PC-9 (cell line): ENCODE measurements at regions not wholly inside any gene's neighbourhood (a gene's known extent, or its start where the extent isn't known, plus 50 kb on each side); places are given as distances from the start of the nearest gene placed in this dataset.

Source experiments
- BruUV-seq: library from RNA; stranded (reverse); fragments of 400-500 nt; replicated peaks from 2 replicates; lab custom pipeline; 2021; lab: Mats Ljungman, UMichigan
- CTCF ChIA-PET: fragments of 300-600 bp; sonication (Branson Sonifier 250); formaldehyde crosslinking; loops from one replicate; lab custom pipeline; 2022; ENCODE audit warnings: antibody characterized with exemption; lab: Charles Lee
- POLR2A ChIA-PET: fragments of 300-600 bp; sonication (Branson Sonifier 250); formaldehyde crosslinking; loops from one replicate; lab custom pipeline; 2022; ENCODE audit warnings: antibody characterized with exemption; ENCODE audit not compliant: unreplicated experiment; lab: Charles Lee
- DNase-seq, 2 experiments: peaks; one replicate each; pipeline versions ENCODE4 v3.0.0 to v3.0.0-alpha.2; 2015 to 2022; ENCODE audit warnings: mixed read lengths in 1 of 2
- H2AFZ ChIP-seq: fragments of 200-600 bp; sonication (generic); 2 replicates; pipeline ENCODE4 v1.8.1; 2017; ENCODE audit warnings: antibody characterized with exemption
- H3F3A ChIP-seq: fragments of 200-600 bp; sonication (generic); 2 replicates; pipeline ENCODE4 v1.8.1; 2017; ENCODE audit warnings: antibody characterized with exemption, mild to moderate bottlenecking, low read depth; ENCODE audit not compliant: insufficient read depth
- H3K27ac ChIP-seq: fragments of 200-600 bp; sonication (generic); 2 replicates; pipeline ENCODE4 v1.6.1; 2016; ENCODE audit warnings: mixed run types
- H3K27me3 ChIP-seq: fragments of 200-600 bp; sonication (generic); 2 replicates; pipeline ENCODE4 v1.6.1; 2016; ENCODE audit warnings: low read depth, mixed run types; ENCODE audit not compliant: insufficient read depth
- H3K36me3 ChIP-seq: fragments of 200-600 bp; sonication (generic); 2 replicates; pipeline ENCODE4 v1.6.1; 2016; ENCODE audit warnings: low read depth, mixed run types
- H3K4me1 ChIP-seq: fragments of 200-600 bp; sonication (generic); replicated peaks from 2 replicates; pipeline ENCODE4 v1.6.1; 2016; ENCODE audit warnings: mixed run types; ENCODE audit not compliant: insufficient read depth
- H3K4me2 ChIP-seq: fragments of 200-600 bp; sonication (generic); 2 replicates; pipeline ENCODE4 v1.6.1; 2017; ENCODE audit warnings: mixed run types
- H3K4me3 ChIP-seq: fragments of 200-600 bp; sonication (generic); 2 replicates; pipeline ENCODE4 v1.6.1; 2016; ENCODE audit warnings: mixed run types
- H3K79me2 ChIP-seq: fragments of 200-600 bp; sonication (generic); 2 replicates; pipeline ENCODE4 v1.6.1; 2017; ENCODE audit warnings: low read depth, mixed run types
- H3K9me2 ChIP-seq: fragments of 200-600 bp; sonication (generic); 2 replicates; pipeline ENCODE4 v1.8.1; 2017; ENCODE audit warnings: mild to moderate bottlenecking; ENCODE audit not compliant: insufficient read depth
- H3K9me3 ChIP-seq: fragments of 200-600 bp; sonication (generic); 2 replicates; pipeline ENCODE4 v1.8.1; 2016; ENCODE audit warnings: low read depth; ENCODE audit not compliant: insufficient read depth
- H4K20me1 ChIP-seq: fragments of 200-600 bp; sonication (generic); 2 replicates; pipeline ENCODE4 v1.8.1; 2017; ENCODE audit not compliant: insufficient read depth
- CTCF ChIP-seq: fragments of 200-600 bp; sonication (generic); conservative IDR thresholded peaks from 2 replicates; pipeline ENCODE4 v1.6.1; 2017; ENCODE audit warnings: mixed run types, antibody characterized with exemption, mild to moderate bottlenecking, moderate library complexity
- EZH2 ChIP-seq: fragments of 200-600 bp; sonication (generic); IDR thresholded peaks from 2 replicates; pipeline ENCODE4 v1.8.0; 2017; ENCODE audit warnings: antibody characterized with exemption, low read depth
- intact Hi-C: fragments of 100-400 bp; cut with micrococcal nuclease; formaldehyde crosslinking; loops from one replicate; pipeline ENCODE4 v1.10.0; 2022; ENCODE audit not compliant: unreplicated experiment

- Histone ChIP-seq H3K79me2 (no peaks in the 10 kb centered on the region), H2AFZ (no peak overlapping the region)
- CTCF ChIA-PET: no interaction called here
Observed at GRCh38 chr13:26883613-26884257, 123.1 kb upstream of the GPR12 start.

GRCh38 chr13:26882731-26883130 is 122.1 kb upstream of the GPR12 start:
- intact Hi-C loops: no loop called here
- POLR2A ChIA-PET: no interaction called here

More at GRCh38 chr13:26883613-26884257, 123.1 kb upstream of the GPR12 start:
- Histone ChIP-seq H3K27me3 (peaks cover 74% of the 10 kb centered on the region), H3K4me2 (no peak overlapping the region), H3K9me3 (no peaks in the 10 kb centered on the region), H3K4me3 (no peak overlapping the region), H3K36me3 (no peaks in the 10 kb centered on the region), H3K4me1 (no peaks in the 10 kb centered on the region), H4K20me1 (no peaks in the 10 kb centered on the region), H3K27ac (no peak overlapping the region), H3K9me2 (no peaks in the 10 kb centered on the region), H3F3A (no peaks in the 10 kb centered on the region)
- BruUV-seq: no TSS peak
- POLR2A ChIA-PET: no interaction called here
- intact Hi-C loops: no loop called here
- DNase-seq: no peak
- TF ChIP-seq CTCF: no peak
- no peak for TF ChIP-seq EZH2

DNA sequence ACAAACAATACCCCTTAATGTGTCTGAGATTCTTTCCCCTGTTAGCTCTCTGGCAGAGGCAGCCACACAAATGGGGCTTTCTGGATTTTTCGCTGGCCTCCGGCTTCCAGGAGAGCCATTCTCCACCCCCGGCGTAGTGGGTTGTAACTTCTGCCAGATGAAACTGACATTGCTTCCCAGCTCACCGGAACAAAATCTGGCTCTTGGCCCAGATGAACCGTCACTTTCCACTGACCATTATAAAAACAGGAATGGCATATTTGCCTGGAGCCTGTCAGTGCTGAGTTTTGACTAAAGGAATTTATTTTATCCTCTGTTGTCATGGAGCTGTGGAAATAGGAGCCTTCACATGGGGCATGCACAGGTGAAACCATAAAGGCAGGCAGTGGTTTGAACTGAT is 120.6 kb upstream of the GPR12 start:
- BruUV-seq: no TSS peak
- Histone ChIP-seq H3F3A (no peaks in the 10 kb centered on the region), H3K4me3 (no peak overlapping the region), H4K20me1 (no peaks in the 10 kb centered on the region), H3K79me2 (no peaks in the 10 kb centered on the region), H3K36me3 (no peaks in the 10 kb centered on the region), H3K4me1 (no peaks in the 10 kb centered on the region), H3K4me2 (no peak overlapping the region), H2AFZ (no peak overlapping the region), H3K9me3 (no peaks in the 10 kb centered on the region), H3K27ac (no peak overlapping the region), H3K9me2 (no peaks in the 10 kb centered on the region), H3K27me3 (peaks cover 80% of the 10 kb centered on the region)
- intact Hi-C loops: no loop called here
- ChIA-PET POLR2A (no interaction called here), CTCF (no interaction called here)
- no peak for DNase-seq
- TF ChIP-seq EZH2 (no peak), CTCF (no peak)

More at GRCh38 chr13:26882731-26883130, 122.1 kb upstream of the GPR12 start:
- no peaks in the 10 kb centered on the region for H3K9me2 ChIP-seq
- H3K4me3 ChIP-seq: no peak overlapping the region
- H3K27ac ChIP-seq: no peak overlapping the region
- H3K4me1 ChIP-seq: no peaks in the 10 kb centered on the region
- TF ChIP-seq CTCF: no peak
- TF ChIP-seq EZH2: no peak
- H4K20me1 ChIP-seq: no peaks in the 10 kb centered on the region
- no peaks in the 10 kb centered on the region for H3K36me3 ChIP-seq
- no peaks in the 10 kb centered on the region for H3F3A ChIP-seq
- no peak overlapping the region for H2AFZ ChIP-seq
- H3K79me2 ChIP-seq: no peaks in the 10 kb centered on the region
- no peak for DNase-seq
- no peaks in the 10 kb centered on the region for H3K9me3 ChIP-seq
- peaks cover 77% of the 10 kb centered on the region for H3K27me3 ChIP-seq
- CTCF ChIA-PET: no interaction called here
- no peak overlapping the region for H3K4me2 ChIP-seq
- BruUV-seq: no TSS peak
